NB4 (cell line): ENCODE measurements at regions not wholly inside any gene's neighbourhood (a gene's known extent, or its start where the extent isn't known, plus 50 kb on each side); places are given as distances from the start of the nearest gene placed in this dataset.
"Not testable (repeated sequence)": the region's sequence is repeated elsewhere in the genome, so short reads cannot be mapped to it uniquely, and the experiment has no call there.

Experiments used
- CTCF ChIP-seq: IDR thresholded peaks from one replicate; pipeline ENCODE4 v1.5.1; 2012; ENCODE audit warnings: low read depth, low read length
- POLR2A ChIP-seq: IDR thresholded peaks from 2 replicates; pipeline ENCODE4 v1.6.1; 2011; ENCODE audit warnings: mild to moderate bottlenecking; ENCODE audit not compliant: insufficient read length; ENCODE audit errors: extremely low read depth

DNA sequence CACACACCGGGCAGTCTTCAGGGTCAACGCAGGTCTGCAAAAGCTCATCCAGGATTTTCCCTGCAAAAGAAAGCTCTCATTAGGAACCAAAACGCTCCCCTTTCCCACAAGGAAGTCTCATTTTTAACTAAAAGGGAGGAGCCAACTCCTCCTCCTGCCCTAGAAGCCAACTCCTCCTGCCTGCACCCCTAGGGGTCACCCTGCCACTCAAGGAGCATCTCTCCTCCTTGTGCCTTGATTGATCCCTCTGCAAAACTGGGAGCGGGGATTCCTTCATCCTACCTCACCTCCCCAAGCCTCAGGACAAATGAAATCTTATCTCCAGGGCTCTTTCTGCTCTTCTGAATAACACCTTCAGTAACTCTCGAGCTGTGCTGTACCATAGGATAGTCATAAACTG, 107.8 kb upstream of the CCT8L2 start:
- not testable (repeated sequence) for TF ChIP-seq CTCF, POLR2A
